MCF 10A (cell line): ENCODE measurements at regions not wholly inside any gene's neighbourhood (a gene's known extent, or its start where the extent isn't known, plus 50 kb on each side); places are given as distances from the start of the nearest gene placed in this dataset.

ENCODE experiments used
- BruUV-seq: library from RNA; stranded (reverse); fragments of 400-500 nt; replicated peaks from 2 replicates; lab custom pipeline; 2021; lab: Mats Ljungman, UMichigan
- CTCF ChIA-PET: fragments of 300-600 bp; sonication (Branson Sonifier 250); formaldehyde crosslinking; extraction: SDS; loops from one replicate; lab custom pipeline; 2021; ENCODE audit warnings: antibody characterized with exemption, inconsistent platforms; lab: Yijun Ruan, JAX
- POLR2A ChIA-PET: fragments of 300-600, 350-650 bp; sonication (Branson Sonifier 250); formaldehyde crosslinking; extraction: SDS; loops from one replicate; lab custom pipeline; 2020; ENCODE audit warnings: antibody characterized with exemption, inconsistent platforms; lab: Yijun Ruan, JAX
- DNase-seq: peaks from one replicate; pipeline ENCODE4 v3.0.0-alpha.2; 2018; ENCODE audit not compliant: unreplicated experiment
- H3K27ac Mint-ChIP-seq: one replicate; pipeline ENCODE4 v1.8.0; 2022; ENCODE audit warnings: mild to moderate bottlenecking, low read depth, mixed read lengths; ENCODE audit not compliant: unreplicated experiment
- H3K27me3 Mint-ChIP-seq: one replicate; pipeline ENCODE4 v1.8.0; 2022; ENCODE audit warnings: mixed read lengths; ENCODE audit not compliant: insufficient read depth, unreplicated experiment
- H3K36me3 Mint-ChIP-seq: one replicate; pipeline ENCODE4 v1.8.0; 2022; ENCODE audit warnings: mild to moderate bottlenecking, moderate library complexity, mixed read lengths; ENCODE audit not compliant: insufficient read depth, unreplicated experiment
- H3K4me1 Mint-ChIP-seq: one replicate; pipeline ENCODE4 v1.8.0; 2022; ENCODE audit warnings: mixed read lengths; ENCODE audit not compliant: insufficient read depth, unreplicated experiment
- H3K4me3 Mint-ChIP-seq: one replicate; pipeline ENCODE4 v1.8.0; 2022; ENCODE audit warnings: mild to moderate bottlenecking, moderate library complexity, mixed read lengths; ENCODE audit not compliant: unreplicated experiment
- H3K9me3 Mint-ChIP-seq: one replicate; pipeline ENCODE4 v1.8.0; 2022; ENCODE audit warnings: mixed read lengths; ENCODE audit not compliant: unreplicated experiment
- CTCF ChIP-seq: fragments of 200-600 bp; IDR thresholded peaks from one replicate; pipeline ENCODE4 v1.8.0; 2022; ENCODE audit warnings: antibody characterized with exemption, mild to moderate bottlenecking; ENCODE audit not compliant: unreplicated experiment
- intact Hi-C: fragments of 100-400 bp; cut with micrococcal nuclease; formaldehyde crosslinking; loops from 2 replicates; pipeline ENCODE4 v1.14.1; 2022

- ChIA-PET CTCF (no interaction called here), POLR2A (no interaction called here)
- Mint-ChIP-seq H3K4me1 (peaks cover 20% of the 10 kb centered on the region), H3K36me3 (no peaks in the 10 kb centered on the region), H3K9me3 (no peaks in the 10 kb centered on the region), H3K27me3 (no peaks in the 10 kb centered on the region), H3K27ac (no peak overlapping the region), H3K4me3 (no peak overlapping the region)
- no TSS peak for BruUV-seq
- DNase-seq: no peak
- no peak for TF ChIP-seq CTCF
- intact Hi-C loops: no loop called here
Observed at GRCh38 chr14:45678163-45678562, 425.2 kb upstream of the MIS18BP1 start.

- intact Hi-C loops: no loop called here
- TF ChIP-seq CTCF: no peak
- no peak for DNase-seq
- H3K4me1 Mint-ChIP-seq: no peaks in the 10 kb centered on the region
- no peaks in the 10 kb centered on the region for H3K27me3 Mint-ChIP-seq
- H3K9me3 Mint-ChIP-seq: no peaks in the 10 kb centered on the region
- H3K4me3 Mint-ChIP-seq: no peak overlapping the region
- ChIA-PET POLR2A (interaction anchor here (0.6 kb wide), 1 partner anchor 23 kb away, joined by 3 read pairs; no protein-coding TSS in a partner anchor), CTCF (no interaction called here)
- H3K36me3 Mint-ChIP-seq: no peaks in the 10 kb centered on the region
- BruUV-seq: no TSS peak
- no peak overlapping the region for H3K27ac Mint-ChIP-seq
Observed at GRCh38 chr14:45673420-45673819, 420.4 kb upstream of the MIS18BP1 start.

- peak; percentile 9 for DNase-seq
- Mint-ChIP-seq H3K27me3 (no peaks in the 10 kb centered on the region), H3K9me3 (peaks cover 10% of the 10 kb centered on the region), H3K27ac (no peak overlapping the region), H3K4me1 (no peaks in the 10 kb centered on the region), H3K4me3 (no peak overlapping the region), H3K36me3 (peaks cover 6% of the 10 kb centered on the region)
- ChIA-PET CTCF (interaction anchor here (0.6 to 1.1 kb wide), 3 partner anchors 11 to 243 kb away, joined by 3 read pairs; no protein-coding TSS in a partner anchor), POLR2A (interaction anchor here (0.9 to 1.9 kb wide), 2 partner anchors 12 to 15 kb away, joined by 3 to 6 read pairs; no protein-coding TSS in a partner anchor)
- intact Hi-C loops: no loop called here
- TF ChIP-seq CTCF: no peak
- no TSS peak for BruUV-seq
Observed at GRCh38 chr14:45664668-45665356, 411.8 kb upstream of the MIS18BP1 start.

- Mint-ChIP-seq H3K9me3 (no peaks in the 10 kb centered on the region), H3K36me3 (no peaks in the 10 kb centered on the region), H3K27ac (no peak overlapping the region), H3K27me3 (no peaks in the 10 kb centered on the region), H3K4me1 (no peaks in the 10 kb centered on the region), H3K4me3 (no peak overlapping the region)
- POLR2A ChIA-PET: no interaction called here
- no peak for DNase-seq
- no TSS peak for BruUV-seq
- CTCF ChIA-PET: no interaction called here
- TF ChIP-seq CTCF: no peak
- intact Hi-C loops: no loop called here
Observed at GRCh38 chr14:45658917-45659299, 405.9 kb upstream of the MIS18BP1 start.
